Astrocyte of the cerebellum (primary cell): ENCODE measurements at regions not wholly inside any gene's neighbourhood (a gene's known extent, or its start where the extent isn't known, plus 50 kb on each side); places are given as distances from the start of the nearest gene placed in this dataset.
"Not testable (repeated sequence)": the region's sequence is repeated elsewhere in the genome, so short reads cannot be mapped to it uniquely, and the experiment has no call there.

Experiments
- DNase-seq: peaks from one replicate; pipeline ENCODE4 v3.0.0-alpha.2; 2011; ENCODE audit warnings: low read depth
- H3K4me3 ChIP-seq: 2 replicates; pipeline ENCODE4 v1.5.1; 2011; ENCODE audit warnings: mild to moderate bottlenecking, low read depth, low read length, moderate library complexity
- CTCF ChIP-seq: IDR thresholded peaks from 2 replicates; pipeline ENCODE4 v1.5.1; 2012; ENCODE audit warnings: low read length, low read depth, moderate library complexity, mild to moderate bottlenecking; ENCODE audit errors: missing control alignments
- in situ Hi-C: cut with HindIII; loops from 2 replicates; pipeline ENCODE4 v1.10.0; 2017; ENCODE audit warnings: low sequenced_read_pairs

GRCh38 chr6:16018626-16019025, 110.3 kb upstream of the MYLIP start:
- in situ Hi-C loops: loop anchor here (5.0 kb wide), 1 partner anchor 81 kb away; no protein-coding TSS in a partner anchor
- DNase-seq: no peak
- TF ChIP-seq CTCF: no peak

GRCh38 chr6:16014325-16014724, 114.6 kb upstream of the MYLIP start:
- in situ Hi-C loops, H3K4me3 ChIP-seq, DNase-seq: not testable (repeated sequence)

More at GRCh38 chr6:16018626-16019025, 110.3 kb upstream of the MYLIP start:
- no peak overlapping the region for H3K4me3 ChIP-seq

- in situ Hi-C loops: no loop called here
- TF ChIP-seq CTCF: no peak
- H3K4me3 ChIP-seq: no peak overlapping the region
- DNase-seq: no peak
These were observed 121.7 kb upstream of the MYLIP start for GRCh38 chr6:16007146-16007545.

- no peak for TF ChIP-seq CTCF
- H3K4me3 ChIP-seq: no peak overlapping the region
- in situ Hi-C loops: no loop called here
- DNase-seq: no peak
These were observed 122.2 kb upstream of the MYLIP start for GRCh38 chr6:16006681-16007080.

- TF ChIP-seq CTCF: no peak
- in situ Hi-C loops: no loop called here
- no peak overlapping the region for H3K4me3 ChIP-seq
- no peak for DNase-seq
These were observed 123.8 kb upstream of the MYLIP start for GRCh38 chr6:16004934-16005679.

- no peak overlapping the region for H3K4me3 ChIP-seq
- in situ Hi-C loops: no loop called here
- TF ChIP-seq CTCF: no peak
- DNase-seq: no peak
These were observed 125.7 kb upstream of the MYLIP start for GRCh38 chr6:16003197-16003491.

GRCh38 chr6:16002332-16003196, 126.3 kb upstream of the MYLIP start:
- no peak for DNase-seq
- in situ Hi-C loops: no loop called here

More at GRCh38 chr6:16002332-16003196, 126.3 kb upstream of the MYLIP start:
- no peak for TF ChIP-seq CTCF
- no peak overlapping the region for H3K4me3 ChIP-seq
